Renal cortex interstitium (tissue), 11 donors: ENCODE measurements at regions not wholly inside any gene's neighbourhood (a gene's known extent, or its start where the extent isn't known, plus 50 kb on each side); places are given as distances from the start of the nearest gene placed in this dataset.
A peak's percentile ranks its signal among the peaks of the same experiment; 100 is the strongest.
"Not testable (repeated sequence)": the region's sequence is repeated elsewhere in the genome, so short reads cannot be mapped to it uniquely, and the experiment has no call there.

Experiments
- DNase-seq, 11 donors: peaks; one replicate each; pipeline ENCODE4 v3.0.0-alpha.2; 2013; ENCODE audit warnings: low read depth in 9 of 11, low spot score in 4 of 11; ENCODE audit errors: extremely low read depth in 1 of 11

DNA sequence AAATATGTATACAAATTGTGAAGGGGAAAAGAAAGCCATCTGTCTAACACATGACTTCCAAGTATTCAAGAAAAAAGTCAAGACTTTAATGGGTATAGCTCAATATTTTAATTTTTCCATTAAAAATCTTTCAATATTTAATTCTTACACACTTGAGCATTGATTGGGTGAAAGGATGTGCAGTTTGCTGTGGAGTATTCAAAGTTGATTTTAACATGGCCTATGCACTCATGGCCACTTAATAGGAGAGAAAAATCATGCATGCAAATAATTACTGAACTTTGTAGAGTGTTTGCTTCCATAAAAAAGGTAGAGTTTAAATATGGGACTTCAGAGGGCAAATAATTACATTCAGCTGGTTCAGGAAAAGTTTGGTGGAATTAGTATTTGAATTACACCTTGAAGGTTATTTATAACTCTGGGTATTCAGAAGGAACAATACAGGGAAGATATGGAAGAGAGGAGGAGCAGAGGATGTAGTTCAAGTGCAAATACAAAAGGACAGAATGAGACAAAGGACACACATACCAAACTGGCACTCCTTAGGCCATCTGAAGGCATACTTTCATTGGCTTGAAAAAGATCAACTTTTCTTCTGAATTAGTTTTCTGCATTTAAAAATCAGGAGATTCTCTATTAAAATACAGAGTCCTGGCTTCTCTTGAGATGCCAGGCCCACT, 90.1 kb downstream of the OTOL1 start:
- no peak for DNase-seq

DNA sequence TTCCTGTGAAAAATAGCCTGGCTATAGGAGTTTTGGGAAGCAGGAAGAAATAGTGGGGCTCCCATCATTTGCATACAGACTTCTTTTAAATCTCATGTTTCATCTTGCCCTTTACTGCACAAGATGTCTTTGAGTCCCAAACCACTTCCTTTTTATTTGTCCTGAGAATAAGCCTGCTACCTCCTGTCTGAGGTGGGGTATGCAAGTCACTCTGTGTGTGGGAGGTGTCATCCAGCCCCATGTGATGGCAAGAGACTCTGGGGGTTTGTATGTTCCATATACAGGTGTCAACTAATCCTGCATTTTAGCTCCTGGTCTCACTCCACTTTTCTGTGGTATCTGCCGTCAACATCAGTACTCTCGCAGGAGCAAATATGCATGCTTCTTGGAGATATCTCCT, 102.0 kb downstream of the OTOL1 start:
- no peak for DNase-seq

DNA sequence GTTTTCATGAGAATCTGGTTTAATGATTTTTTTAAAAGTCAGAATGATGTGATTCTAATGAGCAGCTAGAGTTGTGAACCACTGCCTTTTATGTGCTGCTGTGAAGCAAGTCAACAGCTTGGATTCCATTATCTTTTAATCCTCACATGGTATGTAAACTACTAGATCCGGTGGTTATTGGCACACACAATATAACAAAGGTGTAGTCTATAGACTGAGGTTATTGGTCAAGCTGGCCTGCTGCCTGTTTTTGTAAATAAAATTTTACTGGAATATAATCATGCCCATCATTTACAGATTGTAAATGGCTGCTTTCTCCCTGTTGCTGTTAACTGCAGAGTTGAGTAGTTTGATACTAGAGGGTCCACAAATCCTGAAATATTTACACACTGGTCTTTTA, 103.1 kb downstream of the OTOL1 start:
- DNase-seq: no peak

DNA sequence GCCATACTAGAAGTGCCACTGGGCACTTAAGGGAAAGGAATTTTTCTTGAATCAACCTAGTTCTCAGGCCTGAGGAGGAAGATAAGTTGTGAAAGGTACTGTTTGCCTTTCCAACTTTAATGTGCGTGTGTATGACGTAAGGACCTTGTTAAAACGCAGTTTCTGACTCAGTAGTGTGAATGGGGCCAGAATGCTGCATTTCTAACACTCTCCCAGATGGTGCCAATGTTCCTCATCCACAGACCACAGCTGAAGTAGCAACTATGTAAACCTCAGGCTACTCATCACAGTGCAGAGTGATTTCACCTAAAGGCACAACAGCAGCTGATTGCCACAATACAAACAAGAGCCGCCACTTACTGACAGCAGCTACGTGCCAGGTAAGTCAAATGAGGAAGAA, 103.6 kb downstream of the OTOL1 start:
- DNase-seq: no peak

DNA sequence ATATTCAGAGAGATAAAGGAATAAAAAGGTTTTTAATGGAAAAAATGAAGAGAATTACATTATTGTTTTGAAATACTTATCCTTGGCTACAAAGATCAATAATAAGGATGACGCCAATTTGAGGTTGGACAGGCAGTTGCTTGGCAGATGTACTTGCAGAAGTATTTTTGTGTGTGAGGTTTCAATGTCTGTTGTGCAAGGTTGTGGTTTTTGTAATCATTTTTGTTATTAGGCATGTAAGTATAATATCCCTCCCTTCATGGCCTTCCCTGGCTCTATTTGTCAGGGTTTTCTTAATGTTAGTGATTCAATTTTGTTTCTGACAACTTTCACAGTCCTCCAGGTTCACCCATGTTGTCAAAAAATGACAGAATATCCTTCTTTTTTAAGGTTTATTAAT, 105.9 kb downstream of the OTOL1 start:
- DNase-seq: no peak

DNA sequence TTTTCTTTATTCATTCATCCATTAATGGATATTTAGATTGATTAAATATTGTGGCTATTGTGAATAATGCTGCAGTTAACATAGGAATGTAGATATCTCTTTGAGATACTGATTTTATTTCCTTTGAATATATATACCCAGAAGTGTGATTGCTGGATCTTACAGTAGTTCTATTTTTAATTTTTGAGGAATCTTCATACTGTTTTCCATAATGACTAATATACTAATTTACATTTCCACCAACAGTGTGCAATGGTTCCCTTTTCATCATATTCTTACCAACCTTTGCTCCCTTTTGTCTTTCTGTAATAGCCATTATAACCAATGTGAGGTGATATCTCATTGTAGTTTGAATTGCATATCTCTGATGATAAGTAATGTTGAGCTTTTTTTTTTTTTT, 106.3 kb downstream of the OTOL1 start:
- no peak for DNase-seq

DNA sequence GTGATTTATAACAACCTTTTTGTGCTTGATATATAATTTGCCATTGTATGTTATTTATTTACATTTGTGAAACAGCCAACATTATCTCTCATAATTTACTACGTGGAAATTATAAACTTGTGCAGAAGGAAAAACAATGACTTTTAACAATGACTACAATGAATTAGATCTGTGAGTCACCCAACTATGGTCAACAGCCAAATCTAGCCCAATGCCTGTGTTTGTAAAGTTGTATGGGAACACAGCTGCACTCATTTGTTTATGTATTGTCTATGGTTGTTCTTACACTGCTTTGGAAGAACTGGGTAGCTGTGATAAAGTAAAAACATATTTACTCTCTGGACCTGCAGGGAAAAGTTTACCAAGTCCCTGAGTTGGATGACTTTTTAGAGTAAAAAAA, 110.4 kb downstream of the OTOL1 start:
- no peak for DNase-seq

DNA sequence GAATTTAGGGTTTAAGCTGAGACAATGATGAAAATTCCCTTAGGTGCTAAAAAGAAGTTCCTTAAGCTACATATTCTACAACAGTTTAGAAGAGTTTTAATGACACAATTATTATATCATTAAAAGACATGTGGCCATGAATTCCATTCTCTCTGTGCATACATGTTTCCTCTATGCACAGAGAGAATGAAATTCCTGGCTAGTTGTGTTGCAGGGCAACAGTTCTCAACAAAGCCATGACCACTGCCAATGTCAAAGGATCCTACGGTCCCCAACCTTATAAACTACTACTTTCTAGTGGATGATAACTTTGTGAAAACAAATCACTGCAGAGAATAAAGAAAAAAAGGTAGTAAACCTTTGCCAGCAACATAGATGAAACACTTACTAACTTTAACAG, 122.7 kb downstream of the OTOL1 start:
- DNase-seq: no peak

DNA sequence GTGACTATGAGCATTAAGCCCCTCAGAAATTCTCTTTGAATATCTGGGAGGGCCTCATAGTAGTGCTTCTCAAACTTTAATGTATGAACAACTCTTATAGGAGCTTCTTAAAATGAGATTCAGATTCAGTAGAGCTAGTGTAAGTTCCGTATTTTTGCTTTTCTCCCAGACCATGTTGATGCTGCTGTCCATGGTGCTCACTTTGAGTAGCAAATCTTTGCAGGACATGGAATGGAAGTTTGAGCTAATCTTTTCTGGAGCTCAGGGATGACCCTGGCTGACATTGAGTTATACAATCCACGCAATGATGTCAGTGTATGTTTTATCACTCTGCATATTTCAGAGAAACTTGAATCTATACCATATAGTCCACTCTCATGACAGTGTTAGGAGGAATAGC, 134.2 kb downstream of the OTOL1 start:
- DNase-seq: peak in 3 of 11 donors; percentile 18 to 33 (median 20)

DNA sequence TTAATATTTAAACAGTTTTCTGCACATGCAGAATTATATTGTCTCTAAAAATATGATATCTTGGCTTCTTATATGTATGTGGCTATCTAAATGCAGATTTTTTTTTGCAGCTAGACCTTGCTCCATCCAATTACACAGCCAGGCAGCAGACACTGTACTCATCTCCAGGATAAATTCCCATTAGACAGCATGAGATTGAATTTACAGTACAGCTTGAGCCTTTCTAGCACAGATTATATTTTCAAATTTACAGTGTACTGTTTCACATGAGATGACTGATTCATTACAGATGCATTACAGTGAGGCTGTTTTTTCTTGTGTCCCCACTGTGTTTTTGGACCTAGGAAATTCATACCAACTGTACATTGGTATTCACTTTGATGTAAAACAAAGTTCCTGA, 134.9 kb downstream of the OTOL1 start:
- DNase-seq: no peak

DNA sequence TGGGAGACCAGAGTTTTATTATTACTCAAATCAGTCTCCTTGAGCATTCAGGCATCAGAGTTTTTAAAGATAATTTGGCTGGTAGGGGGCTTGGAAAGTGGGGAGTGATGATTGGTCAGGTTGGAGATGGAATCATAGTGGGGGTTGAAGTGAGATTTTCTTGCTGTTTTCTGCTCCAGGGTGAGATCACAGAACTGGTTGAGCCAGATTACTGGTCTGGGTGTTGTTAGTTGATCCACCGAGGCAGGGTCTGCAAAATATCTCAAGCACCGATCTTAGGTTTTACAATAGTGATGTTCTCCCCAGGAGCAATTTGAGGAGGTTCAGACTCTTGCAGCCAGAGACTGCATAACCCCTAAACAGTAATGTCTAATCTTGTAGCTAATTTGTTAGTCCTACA, 141.0 kb downstream of the OTOL1 start:
- DNase-seq: no peak

DNA sequence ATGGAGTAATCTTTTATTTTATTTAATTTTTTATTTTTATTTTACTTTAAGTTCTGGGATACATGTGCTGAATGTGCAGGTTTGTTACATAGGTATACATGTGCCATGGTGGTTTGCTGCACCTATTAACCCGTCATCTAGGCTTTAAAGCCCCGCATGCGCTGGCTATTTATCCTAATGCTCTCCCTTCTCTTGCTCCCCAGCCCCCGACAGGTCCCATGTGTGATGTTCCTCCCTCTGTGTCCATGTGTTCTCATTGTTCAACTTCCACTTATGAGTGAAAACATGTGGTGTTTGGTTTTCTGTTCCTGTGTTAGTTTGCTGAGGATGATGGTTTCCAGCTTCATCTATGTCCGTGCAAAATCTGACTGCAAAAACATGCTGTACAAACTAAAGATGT, 142.5 kb downstream of the OTOL1 start:
- DNase-seq: not testable (repeated sequence)

DNA sequence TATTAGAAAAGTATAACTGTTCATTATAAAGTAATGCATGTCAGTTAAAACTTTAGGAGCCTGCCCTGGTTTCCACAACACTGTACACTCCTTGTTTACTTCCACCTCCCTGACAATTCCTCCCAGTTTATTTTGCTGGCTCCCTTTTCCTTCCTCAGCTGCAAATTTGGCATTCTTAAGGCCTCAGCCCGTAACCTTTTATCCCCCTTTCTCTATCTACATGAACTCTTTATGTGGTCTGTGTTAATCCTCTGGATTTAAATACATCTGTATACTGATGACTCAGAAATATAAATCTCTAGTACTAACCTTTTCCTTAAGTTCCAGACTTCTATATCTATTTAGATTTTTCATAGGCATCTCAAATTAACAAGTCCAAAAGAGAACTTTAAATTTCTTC, 143.6 kb downstream of the OTOL1 start:
- no peak for DNase-seq

DNA sequence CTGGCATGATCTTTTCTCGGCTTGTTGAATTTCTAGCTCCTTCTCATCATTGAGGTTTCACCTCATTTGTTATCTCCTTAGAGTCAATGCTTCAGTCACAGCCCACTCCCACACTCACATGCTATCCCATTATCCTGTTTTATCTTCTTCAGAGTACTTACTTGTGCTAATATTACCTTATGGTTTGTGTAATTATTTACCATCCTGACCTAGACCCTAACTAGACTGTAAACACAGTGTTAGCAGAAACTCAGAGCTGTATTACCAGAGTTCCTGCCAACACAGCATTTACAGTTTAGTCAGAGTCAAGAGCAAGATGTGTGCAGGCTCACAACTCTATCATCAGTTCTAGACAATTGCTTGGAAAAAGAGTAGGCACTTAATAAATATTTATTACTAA, 144.7 kb downstream of the OTOL1 start:
- no peak for DNase-seq

DNA sequence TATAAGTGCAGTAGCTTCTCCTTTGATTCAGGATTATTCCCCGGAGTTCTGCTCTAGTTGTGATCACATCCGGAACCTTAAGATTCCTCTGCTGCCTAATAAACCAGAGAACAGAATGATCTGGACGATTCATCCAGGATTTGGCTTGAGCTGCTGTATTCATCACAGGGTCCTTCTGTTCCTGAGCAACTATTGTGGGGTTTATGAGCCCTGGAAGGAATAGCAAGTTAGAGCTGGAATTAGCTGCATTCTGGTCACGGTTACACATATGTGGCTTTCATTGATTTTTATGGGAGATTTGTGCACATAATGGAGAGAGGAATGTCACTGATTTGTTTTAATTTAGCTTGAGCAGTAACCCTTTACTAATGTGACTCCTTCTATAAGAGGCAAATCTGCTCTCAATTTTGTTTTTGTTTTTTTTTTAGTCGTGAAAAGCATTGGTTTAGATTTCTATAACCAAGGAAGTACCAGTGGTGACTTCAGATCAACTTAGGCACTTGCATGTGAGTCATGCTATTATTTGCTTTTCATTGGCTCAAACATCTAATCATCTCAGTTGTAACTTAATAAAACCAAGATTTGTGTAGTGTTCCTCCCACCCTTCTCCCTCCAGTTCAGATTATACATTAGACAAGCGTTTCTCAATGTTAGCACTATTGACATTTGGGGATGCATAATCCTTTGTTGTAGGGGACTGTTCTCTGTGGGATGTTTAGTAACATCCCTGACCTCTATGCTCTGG, 148.5 kb downstream of the OTOL1 start:
- peak in 3 of 11 donors; percentile 31 to 48 (median 36) for DNase-seq

DNA sequence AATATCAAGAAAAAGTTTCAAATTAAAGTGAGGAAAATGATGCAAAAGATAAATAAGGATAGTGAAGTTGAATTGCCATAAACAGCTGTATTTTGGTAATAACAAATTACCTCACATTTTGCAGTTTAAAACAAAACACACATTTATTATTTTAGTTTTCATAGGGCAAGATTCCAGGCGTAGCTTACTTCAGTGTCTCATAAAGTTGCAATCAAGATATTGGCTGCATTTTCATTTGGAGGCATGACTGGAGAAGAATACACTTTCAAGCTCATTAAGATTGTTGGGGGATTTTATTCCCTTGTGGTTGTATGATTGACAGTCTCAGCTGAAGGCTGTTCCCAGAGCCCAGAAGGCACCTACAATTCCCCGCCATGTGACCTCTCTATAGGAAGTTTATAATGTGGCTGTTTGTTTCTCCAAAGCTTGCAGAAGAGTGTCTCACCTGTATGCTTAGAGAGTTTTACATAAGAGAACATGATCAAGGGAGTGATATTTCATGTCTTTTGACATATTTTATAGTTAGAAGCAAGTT, 151.4 kb downstream of the OTOL1 start:
- no peak for DNase-seq

DNA sequence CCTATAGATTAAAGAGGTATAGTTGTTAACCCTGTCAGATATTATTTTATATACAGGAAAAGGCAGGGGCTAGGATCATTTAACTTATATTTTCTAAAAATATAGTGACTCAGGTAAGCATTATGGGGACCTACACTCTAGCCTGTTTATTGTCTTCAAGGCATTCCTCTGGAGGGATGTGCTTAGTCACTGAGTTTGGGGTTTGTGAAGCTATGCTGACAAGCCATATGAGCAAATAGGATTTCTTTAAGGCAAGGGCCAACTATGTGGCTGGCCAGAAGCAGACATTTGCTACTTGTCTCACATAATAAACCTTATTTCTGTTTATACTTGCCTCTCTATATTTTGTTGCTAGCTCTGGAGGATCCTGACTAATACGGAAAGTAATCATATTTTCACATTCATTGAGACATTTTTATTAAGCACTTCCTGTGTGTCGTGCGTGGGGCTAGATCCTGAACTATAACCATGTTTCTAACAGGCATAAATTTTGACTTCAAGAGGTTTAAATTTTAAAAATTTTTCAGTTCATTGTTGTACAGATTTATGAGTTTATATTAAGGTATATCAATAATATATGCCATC, 153.4 kb downstream of the OTOL1 start:
- no peak for DNase-seq

DNA sequence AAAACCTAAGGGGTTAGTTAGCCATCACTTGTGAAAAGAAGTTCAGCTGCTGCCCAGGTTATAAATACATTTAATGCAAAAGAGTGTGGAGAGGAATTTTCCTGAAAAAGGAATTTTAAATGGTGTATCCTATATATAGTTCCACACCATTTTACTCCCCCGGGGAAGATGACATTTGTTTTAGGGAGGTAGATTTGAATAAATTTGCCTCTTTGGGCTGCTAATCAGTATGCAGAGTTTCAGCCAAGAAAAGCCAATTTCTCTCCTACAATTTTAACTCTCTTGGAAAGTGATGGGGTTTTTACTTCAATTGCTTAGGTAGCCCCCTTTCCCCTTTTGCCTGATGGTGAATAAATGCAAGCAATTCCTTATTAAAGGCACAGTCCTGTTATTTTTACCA, 161.2 kb downstream of the OTOL1 start:
- DNase-seq: no peak

DNA sequence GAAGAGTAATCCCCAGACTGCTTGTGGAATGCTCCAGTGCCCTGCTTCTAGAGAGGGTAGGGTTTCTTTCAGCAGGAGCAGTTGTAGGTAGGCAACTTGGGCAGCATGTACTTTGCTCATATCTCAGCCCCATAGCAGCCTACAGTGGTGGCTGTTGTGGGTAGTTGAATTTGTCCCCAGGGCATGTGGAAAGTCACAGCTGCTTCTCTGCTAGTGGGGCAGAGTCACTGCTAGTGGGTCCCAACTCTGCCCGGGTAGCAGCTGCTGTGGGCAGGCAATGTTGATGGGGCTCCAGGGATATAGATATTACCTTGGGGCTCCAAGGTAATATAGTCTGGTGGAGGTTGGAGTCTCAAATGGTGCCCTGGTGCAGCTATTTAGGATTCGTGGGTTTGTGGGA, 174.5 kb downstream of the OTOL1 start:
- DNase-seq: no peak

DNA sequence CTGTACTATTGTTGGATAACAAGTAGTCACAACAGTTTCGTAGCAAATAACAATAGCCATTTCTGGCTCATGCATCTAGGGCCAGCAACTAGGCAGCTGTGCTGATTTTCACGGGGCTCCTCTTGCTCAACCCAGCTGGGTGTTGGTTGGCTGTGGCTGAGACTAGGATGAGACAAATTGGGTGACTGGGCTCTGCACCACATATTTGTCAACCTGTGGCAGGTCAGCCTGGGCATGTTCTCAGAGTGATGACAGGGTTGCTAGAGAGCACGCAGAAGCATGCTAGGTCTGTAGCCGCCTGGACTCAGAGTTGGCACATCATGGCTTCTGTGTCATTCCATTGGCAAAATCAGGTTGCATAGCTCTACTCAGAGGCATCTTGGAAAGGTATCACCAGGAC, 175.9 kb downstream of the OTOL1 start:
- no peak for DNase-seq
